ENCODE measurements at regions not wholly inside any gene's neighbourhood (a gene's known extent, or its start where the extent isn't known, plus 50 kb on each side); places are given as distances from the start of the nearest gene placed in this dataset.

- TF ChIP-seq EZH2 (IDR thresholded peaks at IDR 0.05) (no peak), POLR2AphosphoS5 (IDR thresholded peaks at IDR 0.05; ENCODE audit: borderline replicate concordance, low read depth, low read length) (no peak), FOXP2 (optimal IDR thresholded peaks at IDR 0.05; ENCODE audit: control extremely low read depth, extremely low read length, insufficient read depth) (no peak)
- no peak for DNase-seq (ENCODE audit: low read depth, low spot score)
- Histone ChIP-seq H3K9ac (ENCODE audit: insufficient read length) (no peak overlapping the region), H3K4me3 (no peak overlapping the region), H3K36me3 (ENCODE audit: insufficient read depth, low read length) (no peaks in the 10 kb centered on the region), H3K9me3 (ENCODE audit: low read depth, low read length) (no peaks in the 10 kb centered on the region), H3K27ac (no peak overlapping the region)
These were observed 120.7 kb upstream of the OBI1 start for GRCh38 chr13:78779608-78780007.

- Histone ChIP-seq H3K4me3 (peak overlapping the region; percentile 54), H3K27ac (peak overlapping the region; percentile 75), H3K9ac (ENCODE audit: insufficient read length) (peak overlapping the region; percentile 14), H3K36me3 (ENCODE audit: insufficient read depth, low read length) (no peaks in the 10 kb centered on the region), H3K9me3 (ENCODE audit: low read depth, low read length) (no peaks in the 10 kb centered on the region)
- DNase-seq (ENCODE audit: low read depth, low spot score), result no peak
- TF ChIP-seq POLR2AphosphoS5 (IDR thresholded peaks at IDR 0.05; ENCODE audit: borderline replicate concordance, low read depth, low read length) (no peak), FOXP2 (optimal IDR thresholded peaks at IDR 0.05; ENCODE audit: control extremely low read depth, extremely low read length, insufficient read depth) (no peak), EZH2 (IDR thresholded peaks at IDR 0.05) (no peak)
These were observed 119.0 kb upstream of the OBI1 start for GRCh38 chr13:78777976-78778375.

- peak overlapping the region; percentile 54 for H3K4me3 ChIP-seq
- peak overlapping the region; percentile 75 for H3K27ac ChIP-seq
- no peak overlapping the region for H3K9ac ChIP-seq (ENCODE audit: insufficient read length)
These were observed 118.4 kb upstream of the OBI1 start for GRCh38 chr13:78777396-78777795.

GRCh38 chr13:78772933-78773332 lies 114.0 kb upstream of the OBI1 start:
- Histone ChIP-seq H3K4me3 (peak overlapping the region; percentile 24; the same call in 1 of the 2 replicates), H3K36me3 (ENCODE audit: insufficient read depth, low read length) (no peaks in the 10 kb centered on the region), H3K27ac (peak overlapping the region; percentile 72), H3K9me3 (ENCODE audit: low read depth, low read length) (no peaks in the 10 kb centered on the region), H3K9ac (ENCODE audit: insufficient read length) (no peak overlapping the region)
- no peak for DNase-seq (ENCODE audit: low read depth, low spot score)
- TF ChIP-seq FOXP2 (optimal IDR thresholded peaks at IDR 0.05; ENCODE audit: control extremely low read depth, extremely low read length, insufficient read depth) (no peak), POLR2AphosphoS5 (IDR thresholded peaks at IDR 0.05; ENCODE audit: borderline replicate concordance, low read depth, low read length) (no peak), EZH2 (IDR thresholded peaks at IDR 0.05) (no peak)

More at GRCh38 chr13:78777396-78777795, 118.4 kb upstream of the OBI1 start:
- Histone ChIP-seq H3K36me3 (ENCODE audit: insufficient read depth, low read length) (no peaks in the 10 kb centered on the region), H3K9me3 (ENCODE audit: low read depth, low read length) (no peaks in the 10 kb centered on the region)
- DNase-seq (ENCODE audit: low read depth, low spot score), result no peak
- TF ChIP-seq FOXP2 (optimal IDR thresholded peaks at IDR 0.05; ENCODE audit: control extremely low read depth, extremely low read length, insufficient read depth) (no peak), POLR2AphosphoS5 (IDR thresholded peaks at IDR 0.05; ENCODE audit: borderline replicate concordance, low read depth, low read length) (no peak), EZH2 (IDR thresholded peaks at IDR 0.05) (no peak)

- no peak for DNase-seq (ENCODE audit: low read depth, low spot score)
- no peaks in the 10 kb centered on the region for H3K9me3 ChIP-seq (ENCODE audit: low read depth, low read length)
- no peak overlapping the region for H3K27ac ChIP-seq
- TF ChIP-seq POLR2AphosphoS5 (IDR thresholded peaks at IDR 0.05; ENCODE audit: borderline replicate concordance, low read depth, low read length) (no peak), EZH2 (IDR thresholded peaks at IDR 0.05) (no peak), FOXP2 (optimal IDR thresholded peaks at IDR 0.05; ENCODE audit: control extremely low read depth, extremely low read length, insufficient read depth) (no peak)
- H3K36me3 ChIP-seq (ENCODE audit: insufficient read depth, low read length), result no peaks in the 10 kb centered on the region
- no peak overlapping the region for H3K9ac ChIP-seq (ENCODE audit: insufficient read length)
- no peak overlapping the region for H3K4me3 ChIP-seq
These were observed 111.6 kb upstream of the OBI1 start for GRCh38 chr13:78770601-78771000.

- DNase-seq (ENCODE audit: low read depth, low spot score), result no peak
- no peak for TF ChIP-seq EZH2 (IDR thresholded peaks at IDR 0.05)
- TF ChIP-seq FOXP2 (optimal IDR thresholded peaks at IDR 0.05; ENCODE audit: control extremely low read depth, extremely low read length, insufficient read depth), result no peak
- no peak for TF ChIP-seq POLR2AphosphoS5 (IDR thresholded peaks at IDR 0.05; ENCODE audit: borderline replicate concordance, low read depth, low read length)
- no peak overlapping the region for H3K9ac ChIP-seq (ENCODE audit: insufficient read length)
- H3K4me3 ChIP-seq, result no peak overlapping the region
- H3K27ac ChIP-seq, result no peak overlapping the region
- H3K9me3 ChIP-seq (ENCODE audit: low read depth, low read length), result no peaks in the 10 kb centered on the region
- no peaks in the 10 kb centered on the region for H3K36me3 ChIP-seq (ENCODE audit: insufficient read depth, low read length)
These were observed 110.0 kb upstream of the OBI1 start for GRCh38 chr13:78768950-78769349.

- Histone ChIP-seq H3K9me3 (ENCODE audit: low read depth, low read length) (no peaks in the 10 kb centered on the region), H3K9ac (ENCODE audit: insufficient read length) (no peak overlapping the region), H3K4me3 (no peak overlapping the region), H3K27ac (no peak overlapping the region), H3K36me3 (ENCODE audit: insufficient read depth, low read length) (no peaks in the 10 kb centered on the region)
- DNase-seq (ENCODE audit: low read depth, low spot score), result no peak
- no peak for TF ChIP-seq POLR2AphosphoS5 (IDR thresholded peaks at IDR 0.05; ENCODE audit: borderline replicate concordance, low read depth, low read length)
- no peak for TF ChIP-seq FOXP2 (optimal IDR thresholded peaks at IDR 0.05; ENCODE audit: control extremely low read depth, extremely low read length, insufficient read depth)
- TF ChIP-seq EZH2 (IDR thresholded peaks at IDR 0.05), result no peak
These were observed 105.7 kb upstream of the OBI1 start for GRCh38 chr13:78764665-78765064.

GRCh38 chr13:78762825-78763224 lies 103.9 kb upstream of the OBI1 start:
- H3K4me3 ChIP-seq, result no peak overlapping the region
- H3K27ac ChIP-seq, result no peak overlapping the region
- H3K36me3 ChIP-seq (ENCODE audit: insufficient read depth, low read length), result no peaks in the 10 kb centered on the region
- no peak for TF ChIP-seq POLR2AphosphoS5 (IDR thresholded peaks at IDR 0.05; ENCODE audit: borderline replicate concordance, low read depth, low read length)
- TF ChIP-seq EZH2 (IDR thresholded peaks at IDR 0.05), result no peak
- TF ChIP-seq FOXP2 (optimal IDR thresholded peaks at IDR 0.05; ENCODE audit: control extremely low read depth, extremely low read length, insufficient read depth), result no peak
- no peaks in the 10 kb centered on the region for H3K9me3 ChIP-seq (ENCODE audit: low read depth, low read length)
- DNase-seq (ENCODE audit: low read depth, low spot score), result no peak
- H3K9ac ChIP-seq (ENCODE audit: insufficient read length), result no peak overlapping the region

- Histone ChIP-seq H3K4me3 (no peak overlapping the region), H3K9ac (ENCODE audit: insufficient read length) (no peak overlapping the region), H3K27ac (no peak overlapping the region), H3K9me3 (ENCODE audit: low read depth, low read length) (no peaks in the 10 kb centered on the region), H3K36me3 (ENCODE audit: insufficient read depth, low read length) (no peaks in the 10 kb centered on the region)
- TF ChIP-seq POLR2AphosphoS5 (IDR thresholded peaks at IDR 0.05; ENCODE audit: borderline replicate concordance, low read depth, low read length), result no peak
- no peak for TF ChIP-seq EZH2 (IDR thresholded peaks at IDR 0.05)
- no peak for TF ChIP-seq FOXP2 (optimal IDR thresholded peaks at IDR 0.05; ENCODE audit: control extremely low read depth, extremely low read length, insufficient read depth)
- no peak for DNase-seq (ENCODE audit: low read depth, low spot score)
These were observed 100.7 kb upstream of the OBI1 start for GRCh38 chr13:78759704-78760103.
